ENCODE measurements at regions not wholly inside any gene's neighbourhood (a gene's known extent, or its start where the extent isn't known, plus 50 kb on each side); places are given as distances from the start of the nearest gene placed in this dataset.

DNA sequence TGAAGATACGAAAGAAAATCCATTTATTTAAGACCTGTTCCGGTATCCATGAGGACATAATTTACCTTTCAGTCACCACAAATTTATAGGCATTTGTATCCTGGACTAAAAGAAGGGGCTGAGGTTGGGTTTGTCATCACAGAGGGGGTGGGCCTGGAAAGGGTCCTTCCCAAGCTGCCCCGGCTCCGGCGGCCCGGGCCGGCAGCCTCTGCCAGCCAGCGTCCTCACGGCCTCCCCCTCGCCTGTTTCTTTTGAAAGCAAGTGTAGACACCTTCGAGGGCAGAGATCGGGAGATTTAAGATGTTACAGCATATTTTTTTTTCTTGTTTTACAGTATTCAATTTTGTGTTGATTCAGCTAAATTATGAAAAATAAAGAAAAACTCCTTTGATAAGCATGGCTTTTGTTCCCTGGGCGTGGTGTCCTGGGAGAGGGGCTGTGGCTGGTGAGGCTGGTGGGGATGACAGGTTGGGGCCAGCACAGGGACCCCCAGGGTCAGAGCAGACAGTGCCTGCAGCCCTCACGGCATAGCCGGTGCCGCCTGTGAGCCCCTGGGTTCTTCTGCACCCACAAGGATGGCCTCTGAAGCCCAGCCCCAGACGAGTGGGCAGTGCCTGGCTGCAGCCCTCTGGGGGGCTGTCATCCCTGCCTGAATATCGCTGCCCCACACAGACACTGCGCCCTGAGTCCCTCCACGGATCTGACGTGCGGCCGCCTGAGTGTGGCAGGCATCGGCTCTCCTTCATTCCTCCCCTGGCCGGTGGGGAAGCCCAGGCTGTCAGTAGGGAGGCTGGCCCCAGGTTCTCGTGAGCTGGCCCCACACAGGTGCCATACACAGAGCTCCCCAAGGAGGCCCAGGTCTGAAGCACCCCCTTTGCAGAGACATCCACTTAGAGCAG, 1075.9 kb downstream of the BRD1 start:
- Histone ChIP-seq H3K27ac (ENCODE audit: low read depth, low read length) (no peak overlapping the region), H3K36me3 (ENCODE audit: control insufficient read depth in 1 of 2, insufficient read depth in 2 of 2, low read length in 2 of 2) (no peaks in the 10 kb centered on the region), H3K4me3 (ENCODE audit: low read depth in 1 of 2, low read length in 2 of 2) (no peak overlapping the region), H3K27me3 (ENCODE audit: control insufficient read depth in 1 of 2, insufficient read depth in 2 of 2, low read length in 2 of 2) (no peaks in the 10 kb centered on the region), H3K4me1 (ENCODE audit: control insufficient read depth in 1 of 2, insufficient read depth in 2 of 2, low read length in 2 of 2) (no peaks in the 10 kb centered on the region), H3K9ac (ENCODE audit: low read depth in 1 of 2, low read length in 2 of 2) (no peak overlapping the region), H3K9me3 (ENCODE audit: control insufficient read depth in 1 of 2, low read length in 2 of 2) (no peaks in the 10 kb centered on the region)

GRCh38 chr22:48750826-48751440, 1076.7 kb downstream of the BRD1 start:
- H3K4me1 ChIP-seq (ENCODE audit: control insufficient read depth in 1 of 2, insufficient read depth in 2 of 2, low read length in 2 of 2), result no peaks in the 10 kb centered on the region
- no peak overlapping the region for H3K9ac ChIP-seq (ENCODE audit: low read depth in 1 of 2, low read length in 2 of 2)

GRCh38 chr22:48750282-48750681, 1077.4 kb downstream of the BRD1 start:
- Histone ChIP-seq H3K36me3 (ENCODE audit: control insufficient read depth in 1 of 2, insufficient read depth in 2 of 2, low read length in 2 of 2) (no peaks in the 10 kb centered on the region), H3K9ac (ENCODE audit: low read depth in 1 of 2, low read length in 2 of 2) (no peak overlapping the region), H3K4me1 (ENCODE audit: control insufficient read depth in 1 of 2, insufficient read depth in 2 of 2, low read length in 2 of 2) (no peaks in the 10 kb centered on the region), H3K27me3 (ENCODE audit: control insufficient read depth in 1 of 2, insufficient read depth in 2 of 2, low read length in 2 of 2) (no peaks in the 10 kb centered on the region), H3K27ac (ENCODE audit: low read depth, low read length) (no peak overlapping the region), H3K4me3 (ENCODE audit: low read depth in 1 of 2, low read length in 2 of 2) (no peak overlapping the region), H3K9me3 (ENCODE audit: control insufficient read depth in 1 of 2, low read length in 2 of 2) (no peaks in the 10 kb centered on the region)

More at GRCh38 chr22:48750826-48751440, 1076.7 kb downstream of the BRD1 start:
- no peaks in the 10 kb centered on the region for H3K27me3 ChIP-seq (ENCODE audit: control insufficient read depth in 1 of 2, insufficient read depth in 2 of 2, low read length in 2 of 2)
- H3K27ac ChIP-seq (ENCODE audit: low read depth, low read length), result no peak overlapping the region
- no peak overlapping the region for H3K4me3 ChIP-seq (ENCODE audit: low read depth in 1 of 2, low read length in 2 of 2)
- no peaks in the 10 kb centered on the region for H3K36me3 ChIP-seq (ENCODE audit: control insufficient read depth in 1 of 2, insufficient read depth in 2 of 2, low read length in 2 of 2)
- H3K9me3 ChIP-seq (ENCODE audit: control insufficient read depth in 1 of 2, low read length in 2 of 2), result no peaks in the 10 kb centered on the region

- Histone ChIP-seq H3K27ac (ENCODE audit: low read depth, low read length) (no peak overlapping the region), H3K4me3 (ENCODE audit: low read depth in 1 of 2, low read length in 2 of 2) (no peak overlapping the region), H3K36me3 (ENCODE audit: control insufficient read depth in 1 of 2, insufficient read depth in 2 of 2, low read length in 2 of 2) (no peaks in the 10 kb centered on the region), H3K9ac (ENCODE audit: low read depth in 1 of 2, low read length in 2 of 2) (no peak overlapping the region), H3K4me1 (ENCODE audit: control insufficient read depth in 1 of 2, insufficient read depth in 2 of 2, low read length in 2 of 2) (no peaks in the 10 kb centered on the region), H3K9me3 (ENCODE audit: control insufficient read depth in 1 of 2, low read length in 2 of 2) (no peaks in the 10 kb centered on the region), H3K27me3 (ENCODE audit: control insufficient read depth in 1 of 2, insufficient read depth in 2 of 2, low read length in 2 of 2) (no peaks in the 10 kb centered on the region)
Measured at GRCh38 chr22:48749555-48750227, 1078.0 kb downstream of the BRD1 start.

DNA sequence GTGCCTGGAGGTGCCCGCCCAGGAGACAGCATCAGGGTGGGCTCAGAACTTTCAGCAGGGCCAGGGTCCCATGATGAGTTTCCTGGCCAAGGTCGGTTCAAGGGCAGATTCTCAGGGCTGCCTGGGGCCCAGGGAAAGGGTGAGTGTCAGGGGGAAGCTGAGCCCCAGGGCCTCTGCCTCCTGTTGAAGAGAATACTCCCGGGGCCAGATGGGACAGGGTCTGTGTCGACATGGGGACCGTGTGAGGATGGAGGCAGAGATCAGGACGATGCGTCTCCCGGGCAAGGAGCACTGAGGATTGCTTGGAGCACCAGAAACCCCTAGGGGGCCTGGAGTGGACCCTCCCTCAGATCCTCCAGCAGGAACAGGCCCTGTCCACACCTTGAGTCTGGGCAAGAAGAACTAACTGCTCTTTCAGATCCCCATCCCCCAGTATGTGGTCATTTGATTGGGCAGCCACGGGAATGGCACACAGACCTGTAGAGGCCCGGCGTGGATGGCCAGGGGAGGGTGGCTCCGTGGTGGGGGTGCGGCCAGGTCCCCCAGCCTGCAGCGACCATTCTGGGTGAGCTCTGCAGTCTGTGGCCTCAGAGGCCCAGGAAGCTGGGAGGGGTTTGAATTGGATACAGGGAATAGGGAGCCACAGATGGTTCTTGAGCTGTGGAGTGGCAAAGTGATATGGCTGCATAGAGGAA, 1078.7 kb downstream of the BRD1 start:
- H3K4me1 ChIP-seq (ENCODE audit: control insufficient read depth in 1 of 2, insufficient read depth in 2 of 2, low read length in 2 of 2), result no peaks in the 10 kb centered on the region
- H3K27me3 ChIP-seq (ENCODE audit: control insufficient read depth in 1 of 2, insufficient read depth in 2 of 2, low read length in 2 of 2), result no peaks in the 10 kb centered on the region
- no peak overlapping the region for H3K9ac ChIP-seq (ENCODE audit: low read depth in 1 of 2, low read length in 2 of 2)
- no peaks in the 10 kb centered on the region for H3K36me3 ChIP-seq (ENCODE audit: control insufficient read depth in 1 of 2, insufficient read depth in 2 of 2, low read length in 2 of 2)
- H3K27ac ChIP-seq (ENCODE audit: low read depth, low read length), result no peak overlapping the region
- H3K4me3 ChIP-seq (ENCODE audit: low read depth in 1 of 2, low read length in 2 of 2), result no peak overlapping the region
- no peaks in the 10 kb centered on the region for H3K9me3 ChIP-seq (ENCODE audit: control insufficient read depth in 1 of 2, low read length in 2 of 2)

GRCh38 chr22:48748113-48748859, 1079.4 kb downstream of the BRD1 start:
- H3K9ac ChIP-seq (ENCODE audit: low read depth in 1 of 2, low read length in 2 of 2), result no peak overlapping the region
- no peaks in the 10 kb centered on the region for H3K27me3 ChIP-seq (ENCODE audit: control insufficient read depth in 1 of 2, insufficient read depth in 2 of 2, low read length in 2 of 2)
- no peaks in the 10 kb centered on the region for H3K4me1 ChIP-seq (ENCODE audit: control insufficient read depth in 1 of 2, insufficient read depth in 2 of 2, low read length in 2 of 2)
- no peak overlapping the region for H3K27ac ChIP-seq (ENCODE audit: low read depth, low read length)
- no peak overlapping the region for H3K4me3 ChIP-seq (ENCODE audit: low read depth in 1 of 2, low read length in 2 of 2)
- no peaks in the 10 kb centered on the region for H3K36me3 ChIP-seq (ENCODE audit: control insufficient read depth in 1 of 2, insufficient read depth in 2 of 2, low read length in 2 of 2)
- no peaks in the 10 kb centered on the region for H3K9me3 ChIP-seq (ENCODE audit: control insufficient read depth in 1 of 2, low read length in 2 of 2)

GRCh38 chr22:48746789-48747425, 1080.8 kb downstream of the BRD1 start:
- no peak overlapping the region for H3K4me3 ChIP-seq (ENCODE audit: low read depth in 1 of 2, low read length in 2 of 2)
- no peak overlapping the region for H3K9ac ChIP-seq (ENCODE audit: low read depth in 1 of 2, low read length in 2 of 2)
- H3K27me3 ChIP-seq (ENCODE audit: control insufficient read depth in 1 of 2, insufficient read depth in 2 of 2, low read length in 2 of 2), result no peaks in the 10 kb centered on the region
- H3K9me3 ChIP-seq (ENCODE audit: control insufficient read depth in 1 of 2, low read length in 2 of 2), result no peaks in the 10 kb centered on the region
- H3K4me1 ChIP-seq (ENCODE audit: control insufficient read depth in 1 of 2, insufficient read depth in 2 of 2, low read length in 2 of 2), result no peaks in the 10 kb centered on the region
- H3K27ac ChIP-seq (ENCODE audit: low read depth, low read length), result no peak overlapping the region
- H3K36me3 ChIP-seq (ENCODE audit: control insufficient read depth in 1 of 2, insufficient read depth in 2 of 2, low read length in 2 of 2), result no peaks in the 10 kb centered on the region

GRCh38 chr22:48745842-48746788, 1081.6 kb downstream of the BRD1 start:
- Histone ChIP-seq H3K27ac (ENCODE audit: low read depth, low read length) (no peak overlapping the region), H3K4me3 (ENCODE audit: low read depth in 1 of 2, low read length in 2 of 2) (no peak overlapping the region), H3K9ac (ENCODE audit: low read depth in 1 of 2, low read length in 2 of 2) (no peak overlapping the region), H3K9me3 (ENCODE audit: control insufficient read depth in 1 of 2, low read length in 2 of 2) (no peaks in the 10 kb centered on the region), H3K4me1 (ENCODE audit: control insufficient read depth in 1 of 2, insufficient read depth in 2 of 2, low read length in 2 of 2) (no peaks in the 10 kb centered on the region), H3K27me3 (ENCODE audit: control insufficient read depth in 1 of 2, insufficient read depth in 2 of 2, low read length in 2 of 2) (no peaks in the 10 kb centered on the region), H3K36me3 (ENCODE audit: control insufficient read depth in 1 of 2, insufficient read depth in 2 of 2, low read length in 2 of 2) (no peaks in the 10 kb centered on the region)

Measured in duodenal mucosa (tissue), 2 donors.